Spinal cord (tissue), 9 donors: ENCODE measurements at regions not wholly inside any gene's neighbourhood (a gene's known extent, or its start where the extent isn't known, plus 50 kb on each side); places are given as distances from the start of the nearest gene placed in this dataset.
"Not testable (repeated sequence)": the region's sequence is repeated elsewhere in the genome, so short reads cannot be mapped to it uniquely, and the experiment has no call there.

Experiments
- DNase-seq, 6 donors: peaks; one replicate each; pipeline versions ENCODE4 v3.0.0 to v3.0.0-alpha.2; 2013 to 2015; ENCODE audit warnings: low spot score in 6 of 6, low read depth in 4 of 6
- H3K27ac ChIP-seq: one replicate; pipeline ENCODE4 v1.5.1; 2013; ENCODE audit warnings: low read depth, low read length, control low read depth
- H3K27me3 ChIP-seq: one replicate; pipeline ENCODE4 v1.6.1; 2013; ENCODE audit warnings: low read length; ENCODE audit not compliant: control insufficient read depth, insufficient read depth
- H3K36me3 ChIP-seq: one replicate; pipeline ENCODE4 v1.6.1; 2013; ENCODE audit warnings: low read length; ENCODE audit not compliant: control insufficient read depth, insufficient read depth
- H3K4me1 ChIP-seq: one replicate; pipeline ENCODE4 v1.6.1; 2013; ENCODE audit warnings: low read length; ENCODE audit not compliant: control insufficient read depth, insufficient read depth
- H3K4me3 ChIP-seq: one replicate; pipeline ENCODE4 v1.5.1; 2013; ENCODE audit warnings: low read depth, low read length, control low read depth
- H3K9me3 ChIP-seq: one replicate; pipeline ENCODE4 v1.6.1; 2013; ENCODE audit warnings: low read length; ENCODE audit not compliant: control insufficient read depth, insufficient read depth
- WGBS: methylation state at CpG from one replicate; pipeline ENCODE4 v1.1.5; 2013; ENCODE audit warnings: missing lambda C conversion rate; ENCODE audit not compliant: insufficient coverage; 5-methylcytosine and 5-hydroxymethylcytosine counted together
- donor health status: healthy.

DNA sequence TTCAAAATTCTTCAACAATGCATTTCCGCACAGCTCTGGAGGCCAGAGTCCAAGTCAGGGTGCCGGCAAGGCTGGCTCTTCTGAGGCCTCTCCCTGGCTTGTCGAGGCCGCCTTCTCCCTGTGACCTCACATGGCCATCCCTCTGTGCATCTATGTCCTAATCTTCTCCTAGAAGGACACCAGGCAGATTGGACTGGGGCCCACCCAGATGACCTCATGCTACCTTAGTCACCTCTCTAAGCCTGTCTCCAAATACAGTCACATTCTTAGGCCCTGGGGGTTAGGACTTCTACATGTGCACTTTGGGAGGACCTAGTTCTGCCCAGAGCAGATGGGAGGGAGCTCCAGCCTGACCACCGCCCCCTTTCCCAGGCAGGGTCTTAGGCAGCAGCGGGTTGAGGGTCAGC lies 137.7 kb downstream of the NPIPB11 start:
- H3K9me3 ChIP-seq, H3K27ac ChIP-seq, H3K36me3 ChIP-seq, H3K27me3 ChIP-seq, H3K4me3 ChIP-seq, DNase-seq: not testable (repeated sequence)
- peaks cover 19% of the 10 kb centered on the region for H3K4me1 ChIP-seq
- 97% methylated on average over 5 of the region's 6 CpGs for WGBS

DNA sequence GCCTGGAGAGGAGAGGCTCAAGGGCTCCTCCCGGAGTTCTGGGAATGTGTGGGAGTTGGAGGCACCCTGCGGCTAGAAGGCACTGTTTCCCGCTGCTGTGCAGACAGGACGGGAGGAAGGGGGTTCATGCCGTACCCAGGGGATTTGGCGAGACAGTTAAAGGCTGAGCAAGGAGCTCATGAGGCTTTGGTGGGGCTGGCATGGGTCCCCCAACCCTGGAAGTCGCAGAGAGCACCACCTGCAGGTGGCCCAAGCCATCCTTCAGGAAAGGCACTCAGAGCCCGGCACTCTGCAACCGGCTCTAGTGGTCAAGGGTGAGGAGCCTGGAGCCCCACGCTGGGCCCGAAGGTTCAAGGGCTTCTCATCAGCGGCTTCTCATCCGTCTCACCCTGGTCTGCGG lies 138.2 kb downstream of the NPIPB11 start:
- H3K27me3 ChIP-seq, H3K4me3 ChIP-seq, H3K9me3 ChIP-seq, DNase-seq, H3K27ac ChIP-seq, H3K36me3 ChIP-seq: not testable (repeated sequence)
- H3K4me1 ChIP-seq: peaks cover 19% of the 10 kb centered on the region
- 82% methylated on average over 9 of the region's 14 CpGs for whole genome bisulfite sequencing

DNA sequence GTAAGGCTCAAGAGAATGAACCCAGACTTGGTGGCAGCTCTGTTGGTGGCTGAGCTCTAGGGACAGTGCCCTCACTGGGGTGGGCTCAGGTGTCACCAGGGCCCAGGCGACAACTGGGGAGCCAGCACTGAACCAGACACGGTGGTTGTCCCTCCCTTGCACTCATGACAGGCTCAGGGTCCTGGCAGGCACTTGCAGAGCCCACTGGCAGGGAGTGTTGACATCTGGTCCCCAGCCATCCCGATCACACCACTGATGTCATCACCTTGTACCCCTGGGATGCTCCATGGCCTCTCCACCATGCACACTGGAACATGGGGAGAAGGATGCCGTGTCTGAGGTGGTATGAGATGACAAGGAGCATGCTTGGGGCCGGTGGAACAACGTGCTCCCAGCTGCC lies 138.6 kb downstream of the NPIPB11 start:
- peaks cover 19% of the 10 kb centered on the region for H3K4me1 ChIP-seq
- H3K27ac ChIP-seq, H3K9me3 ChIP-seq, H3K36me3 ChIP-seq, DNase-seq, H3K4me3 ChIP-seq, H3K27me3 ChIP-seq: not testable (repeated sequence)
- no CpG with 5 or more reads among the region's 6 CpGs for WGBS

DNA sequence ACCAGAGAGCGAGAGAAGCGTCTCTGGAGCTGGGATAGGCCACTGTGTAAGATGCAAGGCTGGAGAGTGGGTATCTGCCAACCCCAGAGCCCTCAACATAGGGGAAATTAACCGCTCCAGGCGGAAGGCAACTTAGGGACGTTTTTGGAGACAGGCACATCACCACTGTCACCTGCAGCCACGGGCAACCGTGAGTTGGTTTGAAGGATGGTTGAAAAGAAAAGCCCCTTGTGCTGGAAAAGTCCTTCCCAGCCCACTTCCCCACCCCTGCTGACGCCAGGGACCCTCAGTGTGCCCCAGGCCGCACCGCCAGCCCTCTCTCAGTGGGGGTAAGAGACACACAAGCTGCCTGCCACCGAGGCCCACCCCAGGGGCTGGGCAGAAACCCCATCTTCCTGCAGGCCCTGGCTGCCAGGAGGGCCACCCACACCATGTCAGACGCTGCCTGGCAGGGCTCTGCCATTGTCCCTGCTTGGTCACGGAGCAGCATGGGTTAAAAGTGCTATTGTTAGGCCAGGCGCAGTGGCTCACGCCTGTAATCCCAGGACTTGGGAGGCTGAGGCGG lies 139.4 kb downstream of the NPIPB11 start:
- peak overlapping the region; percentile 33 for H3K27ac ChIP-seq
- not testable (repeated sequence) for DNase-seq, H3K9me3 ChIP-seq, H3K36me3 ChIP-seq, H3K4me3 ChIP-seq, H3K27me3 ChIP-seq
- WGBS: 46% methylated on average over 11 of the region's 16 CpGs
- H3K4me1 ChIP-seq: peaks cover 20% of the 10 kb centered on the region

DNA sequence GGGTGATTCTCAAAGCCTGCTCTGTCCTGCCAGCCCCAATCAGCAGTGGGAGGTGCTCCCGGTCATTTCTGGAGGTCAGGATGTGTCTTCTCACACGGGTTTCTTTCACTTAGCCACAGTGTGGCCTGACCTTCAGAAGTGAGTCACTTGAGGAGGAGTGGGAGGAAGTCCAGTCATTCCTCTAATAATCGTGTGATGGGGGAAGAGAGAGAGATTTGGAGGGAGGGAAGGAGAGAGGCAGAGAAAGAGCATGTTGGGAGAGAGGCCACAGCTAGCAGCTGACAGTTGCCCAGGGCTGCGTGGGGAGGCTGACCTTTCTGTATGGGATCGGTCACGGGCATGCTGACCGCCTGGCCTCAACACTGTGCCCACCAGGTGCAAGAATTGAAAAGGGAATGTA lies 139.9 kb downstream of the NPIPB11 start:
- H3K27me3 ChIP-seq, H3K27ac ChIP-seq, H3K9me3 ChIP-seq, H3K36me3 ChIP-seq, DNase-seq, H3K4me3 ChIP-seq: not testable (repeated sequence)
- peaks cover 23% of the 10 kb centered on the region for H3K4me1 ChIP-seq
- 29% methylated on average over 2 of the region's 7 CpGs for WGBS

DNA sequence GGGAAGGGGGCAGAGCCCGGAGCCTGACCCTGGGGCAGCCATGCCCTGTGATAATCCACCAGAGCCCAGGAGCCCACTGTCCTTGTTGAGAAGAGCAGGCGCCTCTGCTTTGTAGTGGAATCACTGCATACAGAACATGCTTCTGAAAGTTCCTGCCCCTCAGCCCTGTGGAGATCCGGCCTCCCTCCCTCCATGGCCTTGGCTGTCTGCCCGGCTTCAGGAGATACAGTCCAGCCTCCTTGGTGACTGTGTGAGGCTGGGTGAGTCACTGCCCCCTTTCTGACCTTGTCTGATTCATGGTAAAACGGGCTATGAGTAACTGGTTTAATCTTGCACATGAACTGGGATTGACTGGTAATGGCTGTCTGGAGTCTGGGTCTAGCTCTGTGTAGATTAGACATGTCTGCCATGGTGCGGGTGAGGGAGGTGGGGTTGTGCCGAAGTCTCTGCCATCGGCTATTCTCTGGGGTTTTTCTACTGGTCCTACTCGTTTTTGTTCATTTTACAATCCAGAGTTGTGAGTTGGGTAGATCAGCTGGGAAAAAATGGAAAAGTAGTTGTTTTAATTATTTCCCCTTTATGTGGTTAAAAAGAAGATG lies 141.2 kb downstream of the NPIPB11 start:
- DNase-seq: peak in 1 of 6 donors; percentile 70
- peaks cover 27% of the 10 kb centered on the region for H3K4me1 ChIP-seq
- H3K36me3 ChIP-seq, H3K27me3 ChIP-seq, H3K4me3 ChIP-seq, H3K9me3 ChIP-seq: not testable (repeated sequence)
- 80% methylated on average over 1 of the region's 9 CpGs for WGBS
- H3K27ac ChIP-seq: peak overlapping the region; percentile 47

DNA sequence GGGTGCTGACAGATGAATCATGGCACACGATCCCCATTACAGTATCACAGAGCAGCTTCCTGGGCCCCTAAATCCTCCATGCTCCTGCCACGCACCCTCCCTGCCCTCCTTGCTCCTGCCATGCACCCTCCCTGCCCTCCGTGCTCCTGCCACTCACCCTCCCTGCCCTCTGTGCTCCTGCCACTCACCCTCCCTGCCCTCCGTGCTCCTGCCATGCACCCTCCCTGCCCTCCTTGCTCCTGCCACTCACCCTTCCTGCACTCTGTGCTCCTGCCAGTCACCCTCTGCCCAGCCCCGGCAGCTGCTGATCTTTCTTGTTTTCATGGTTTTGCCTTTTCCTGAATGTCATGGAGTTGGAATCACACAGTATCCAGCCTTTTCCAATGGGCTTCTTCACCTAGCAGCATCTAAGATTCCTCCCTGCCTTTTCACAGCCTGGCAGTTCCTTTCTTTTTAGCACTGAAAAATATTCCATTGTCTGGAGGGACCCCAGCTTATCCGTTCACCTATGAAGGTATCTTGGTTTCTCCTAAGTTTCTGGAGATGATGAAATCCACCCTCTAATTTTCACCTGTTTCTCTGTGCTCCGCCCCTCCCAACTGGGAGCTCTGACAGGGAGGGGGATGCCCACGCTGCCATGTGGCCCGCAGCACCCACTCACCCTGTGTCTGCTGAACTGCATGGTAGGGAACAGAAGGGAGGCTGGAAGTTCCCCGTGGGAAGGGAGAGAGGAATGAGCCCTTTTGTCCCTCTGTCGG lies 142.3 kb downstream of the NPIPB11 start:
- Histone ChIP-seq H3K4me1 (peaks cover 32% of the 10 kb centered on the region), H3K27ac (peak overlapping the region; percentile 47)
- not testable (repeated sequence) for H3K9me3 ChIP-seq, H3K27me3 ChIP-seq, H3K36me3 ChIP-seq, H3K4me3 ChIP-seq, DNase-seq
- WGBS: 72% methylated on average over 5 of the region's 11 CpGs

DNA sequence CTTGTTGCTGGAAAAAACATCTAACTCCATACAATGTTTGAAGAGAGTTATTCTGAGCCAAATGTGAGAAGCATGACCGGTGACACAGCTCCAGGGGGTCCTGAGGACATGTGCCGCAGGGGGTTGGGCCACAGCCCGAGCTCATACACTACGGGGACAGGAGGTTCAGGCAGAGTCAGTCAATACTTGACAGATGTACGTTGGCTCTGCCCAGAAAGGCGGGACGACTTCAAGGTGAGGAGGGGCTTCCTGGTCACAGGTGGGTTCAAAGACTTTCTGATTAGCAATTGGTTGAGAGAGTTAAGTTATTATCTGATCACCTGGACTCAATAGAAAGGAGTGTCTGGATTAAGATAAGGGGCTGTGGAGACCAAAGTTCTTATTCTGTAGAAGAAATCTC lies 143.8 kb downstream of the NPIPB11 start:
- H3K27ac ChIP-seq, DNase-seq, H3K27me3 ChIP-seq, H3K9me3 ChIP-seq, H3K36me3 ChIP-seq, H3K4me3 ChIP-seq: not testable (repeated sequence)
- peaks cover 25% of the 10 kb centered on the region for H3K4me1 ChIP-seq
- WGBS: 67% methylated on average over 4 of the region's 7 CpGs

DNA sequence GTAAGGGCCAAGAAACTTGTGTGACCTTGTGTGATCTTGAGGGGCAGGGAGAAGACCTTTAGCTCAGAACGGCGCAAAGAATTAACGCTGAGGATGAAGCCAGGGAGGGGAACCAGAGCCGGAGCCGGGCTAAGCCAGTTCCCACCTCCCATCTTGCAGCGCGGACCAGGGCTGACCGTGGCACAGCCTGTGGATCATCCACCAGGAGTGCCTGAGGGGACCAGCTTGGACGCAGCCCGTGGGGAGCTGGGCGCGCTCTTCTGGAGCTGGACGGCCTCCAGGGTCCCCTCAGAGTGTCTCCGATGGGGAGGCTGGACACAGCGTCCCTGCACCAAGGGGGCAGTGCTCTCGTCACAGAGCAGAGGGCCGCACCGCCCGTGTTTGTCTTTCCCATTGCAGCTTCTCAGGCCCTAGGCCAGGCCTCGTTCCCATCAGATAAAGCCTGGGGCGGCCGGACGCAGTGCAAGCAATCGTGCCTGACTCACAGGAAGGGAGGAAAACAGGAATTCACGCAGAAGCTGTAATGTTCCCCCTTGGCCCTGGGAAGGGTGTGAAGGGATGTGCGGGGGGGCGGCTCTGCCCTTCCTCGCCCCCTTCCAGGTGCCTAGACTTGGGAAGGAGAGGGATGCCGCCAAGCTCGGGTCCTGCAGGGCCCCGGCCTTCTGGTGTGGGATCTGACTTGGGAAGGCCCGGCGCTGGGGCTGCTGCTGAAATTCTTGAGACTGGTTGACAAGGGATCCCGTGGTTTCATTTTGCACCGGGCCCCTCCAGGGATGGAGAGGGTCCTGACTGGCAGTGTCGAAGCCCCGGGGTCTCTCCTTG lies 144.9 kb downstream of the NPIPB11 start:
- not testable (repeated sequence) for H3K27me3 ChIP-seq, H3K4me3 ChIP-seq, H3K9me3 ChIP-seq, DNase-seq, H3K36me3 ChIP-seq
- WGBS: 84% methylated on average over 16 of the region's 37 CpGs
- Histone ChIP-seq H3K4me1 (peaks cover 27% of the 10 kb centered on the region), H3K27ac (peak overlapping the region; percentile 82)
